ENCODE measurements at regions not wholly inside any gene's neighbourhood (a gene's known extent, or its start where the extent isn't known, plus 50 kb on each side); places are given as distances from the start of the nearest gene placed in this dataset.

GRCh38 chr19:30799865-30800755 is 427.9 kb downstream of the ZNF536 start (continued):
- TF ChIP-seq KDM1A (IDR thresholded peaks at IDR 0.05; ENCODE audit: borderline replicate concordance, low read length) (peak; percentile 58; the same call in 1 of the 2 replicates), CTCF (IDR thresholded peaks at IDR 0.05; ENCODE audit: control extremely low read depth in 1 of 3, insufficient read depth in 1 of 3, low read depth in 1 of 3, low read length in 3 of 3) (peak; percentile 77 to 93 (median 93))
